Lower lobe of right lung (tissue), 2 donors: ENCODE measurements at regions not wholly inside any gene's neighbourhood (a gene's known extent, or its start where the extent isn't known, plus 50 kb on each side); places are given as distances from the start of the nearest gene placed in this dataset.
A peak's percentile ranks its signal among the peaks of the same experiment; 100 is the strongest.

Source experiments
- ATAC-seq, 2 donors: fragments of 200-7000 bp; cut with Tn5 transposase; one replicate each; pipeline ENCODE4 v1.9.1; 2020 to 2022; ENCODE audit warnings: mild to moderate bottlenecking in 2 of 2, moderate library complexity in 2 of 2
- DNase-seq: peaks from one replicate; pipeline ENCODE4 v3.0.0-alpha.2; 2020
- H3K27ac ChIP-seq: fragments of 200-600 bp; one replicate; pipeline ENCODE4 v1.8.0; 2022
- H3K27me3 ChIP-seq: fragments of 200-600 bp; one replicate; pipeline ENCODE4 v1.8.0; 2022; ENCODE audit warnings: low read depth
- H3K36me3 ChIP-seq: fragments of 200-600 bp; one replicate; pipeline ENCODE4 v1.8.0; 2022; ENCODE audit warnings: mild to moderate bottlenecking
- H3K4me1 ChIP-seq: fragments of 200-600 bp; one replicate; pipeline ENCODE4 v1.8.0; 2022
- H3K4me3 ChIP-seq: fragments of 200-600 bp; one replicate; pipeline ENCODE4 v1.8.0; 2022; ENCODE audit warnings: mild to moderate bottlenecking
- H3K9me3 ChIP-seq: fragments of 200-600 bp; one replicate; pipeline ENCODE4 v1.8.0; 2022
- CTCF ChIP-seq: fragments of 200-600 bp; IDR thresholded peaks from one replicate; pipeline ENCODE4 v1.8.0; 2022; ENCODE audit warnings: antibody characterized with exemption, mild to moderate bottlenecking
- intact Hi-C: fragments of 100-400 bp; cut with DNase I; formaldehyde crosslinking; loops from one replicate; pipeline ENCODE4 v1.11.0; 2022
- donor health status: DM: no; HTN: yes; CAD: no; lungs with severe emphysema.

GRCh38 chr1:95383111-95383510 is 149.1 kb downstream of the RWDD3 start:
- Histone ChIP-seq H3K9me3 (no peaks in the 10 kb centered on the region), H3K27me3 (no peaks in the 10 kb centered on the region), H3K4me1 (no peaks in the 10 kb centered on the region), H3K4me3 (no peak overlapping the region), H3K27ac (no peak overlapping the region), H3K36me3 (no peaks in the 10 kb centered on the region)
- DNase-seq, result no peak
- no peak for TF ChIP-seq CTCF
- intact Hi-C loops, result no loop called here
- no peak for ATAC-seq

GRCh38 chr1:95384567-95384966 is 150.6 kb downstream of the RWDD3 start:
- Histone ChIP-seq H3K4me1 (no peaks in the 10 kb centered on the region), H3K27me3 (no peaks in the 10 kb centered on the region), H3K9me3 (no peaks in the 10 kb centered on the region), H3K36me3 (no peaks in the 10 kb centered on the region), H3K27ac (no peak overlapping the region), H3K4me3 (no peak overlapping the region)
- intact Hi-C loops, result no loop called here
- DNase-seq, result no peak
- no peak for TF ChIP-seq CTCF
- ATAC-seq, result peak; percentile 33 to 58

DNA sequence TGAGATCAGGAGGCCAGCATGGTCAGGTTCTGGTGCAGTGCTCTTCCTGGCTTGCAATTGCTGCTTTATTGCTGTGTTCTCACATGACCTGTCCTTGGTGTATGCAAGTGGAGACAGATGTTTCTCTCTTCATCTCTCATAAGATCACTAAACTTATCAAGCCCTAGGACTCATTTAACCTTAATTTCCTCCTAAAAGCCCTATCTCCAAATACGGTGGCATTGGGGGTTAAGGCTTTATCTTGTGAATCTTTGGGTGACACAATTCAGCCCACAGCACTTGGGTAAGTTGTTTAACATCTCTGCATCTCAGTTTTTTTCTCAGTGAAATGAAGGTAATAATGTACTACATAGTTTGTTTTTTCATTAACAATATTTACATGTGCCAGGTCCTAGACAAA is 152.4 kb downstream of the RWDD3 start:
- H3K36me3 ChIP-seq, result no peaks in the 10 kb centered on the region
- H3K4me1 ChIP-seq, result no peaks in the 10 kb centered on the region
- ATAC-seq (no peak), DNase-seq (no peak)
- no peaks in the 10 kb centered on the region for H3K27me3 ChIP-seq
- TF ChIP-seq CTCF, result no peak
- H3K9me3 ChIP-seq, result no peaks in the 10 kb centered on the region
- no peak overlapping the region for H3K27ac ChIP-seq
- intact Hi-C loops, result no loop called here
- H3K4me3 ChIP-seq, result no peak overlapping the region

DNA sequence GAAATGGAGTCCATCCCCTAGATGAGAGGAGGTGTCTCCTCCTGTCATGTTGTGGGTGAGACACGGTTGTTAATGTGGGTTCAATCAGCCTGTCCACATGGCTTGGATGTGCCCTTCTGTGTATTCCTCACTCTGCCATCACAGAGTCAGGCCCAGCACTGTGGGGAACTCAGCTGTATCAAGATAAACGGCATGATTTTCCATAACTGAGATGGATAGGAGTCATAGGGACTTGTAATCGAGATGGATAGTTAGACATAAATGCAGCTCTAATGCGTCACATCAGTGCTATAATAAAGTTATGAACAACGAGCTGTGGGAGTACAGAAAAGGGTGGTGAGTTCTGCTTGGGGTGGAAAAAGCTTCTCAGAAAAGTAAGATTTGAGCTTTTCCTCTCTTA is 152.9 kb downstream of the RWDD3 start:
- no peak for DNase-seq
- intact Hi-C loops, result no loop called here
- TF ChIP-seq CTCF, result no peak
- H3K4me1 ChIP-seq, result no peaks in the 10 kb centered on the region
- H3K27ac ChIP-seq, result no peak overlapping the region
- no peak for ATAC-seq
- H3K27me3 ChIP-seq, result no peaks in the 10 kb centered on the region
- H3K36me3 ChIP-seq, result no peaks in the 10 kb centered on the region
- no peaks in the 10 kb centered on the region for H3K9me3 ChIP-seq
- H3K4me3 ChIP-seq, result no peak overlapping the region

DNA sequence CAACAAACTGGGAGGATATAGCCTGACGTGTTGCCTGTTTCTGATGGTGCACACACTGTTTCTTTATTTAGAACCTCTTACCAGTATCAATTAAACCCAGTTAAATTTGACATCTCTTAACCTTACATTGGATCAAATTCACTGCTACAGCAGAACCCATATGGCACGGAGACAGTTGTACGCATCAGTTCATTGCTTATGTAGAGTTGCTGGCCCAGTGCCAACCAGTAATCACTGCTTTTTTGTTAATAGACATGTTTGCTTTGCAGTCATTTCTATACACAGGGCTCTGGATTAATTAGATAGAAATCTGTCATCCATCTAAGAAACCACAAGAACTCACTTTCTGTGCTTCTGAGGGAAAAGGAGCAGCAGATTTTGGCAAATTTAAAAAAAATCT is 154.0 kb downstream of the RWDD3 start:
- TF ChIP-seq CTCF, result no peak
- H3K9me3 ChIP-seq, result no peaks in the 10 kb centered on the region
- no peaks in the 10 kb centered on the region for H3K27me3 ChIP-seq
- H3K4me1 ChIP-seq, result no peaks in the 10 kb centered on the region
- H3K4me3 ChIP-seq, result no peak overlapping the region
- H3K36me3 ChIP-seq, result no peaks in the 10 kb centered on the region
- no peak for DNase-seq
- ATAC-seq, result no peak
- no peak overlapping the region for H3K27ac ChIP-seq
- intact Hi-C loops, result no loop called here

- no peak for TF ChIP-seq CTCF
- Histone ChIP-seq H3K4me3 (no peak overlapping the region), H3K27ac (no peak overlapping the region), H3K27me3 (no peaks in the 10 kb centered on the region), H3K4me1 (no peaks in the 10 kb centered on the region), H3K36me3 (no peaks in the 10 kb centered on the region), H3K9me3 (no peaks in the 10 kb centered on the region)
- no peak for DNase-seq
- intact Hi-C loops, result no loop called here
- no peak for ATAC-seq
Observed at GRCh38 chr1:95393434-95393833, 159.4 kb downstream of the RWDD3 start.
